ACHN (cell line): ENCODE measurements at regions not wholly inside any gene's neighbourhood (a gene's known extent, or its start where the extent isn't known, plus 50 kb on each side); places are given as distances from the start of the nearest gene placed in this dataset.
A peak's percentile ranks its signal among the peaks of the same experiment; 100 is the strongest.
"Not testable (repeated sequence)": the region's sequence is repeated elsewhere in the genome, so short reads cannot be mapped to it uniquely, and the experiment has no call there.

Source experiments
- DNase-seq: peaks from one replicate; pipeline ENCODE4 v3.0.0-alpha.2; 2015
- in situ Hi-C: cut with HindIII; loops from 2 replicates; pipeline ENCODE4 v1.10.0; 2017; ENCODE audit warnings: low sequenced_read_pairs, low pct_ligation_motif_present, low pct_unique_long_range_greater_than_20kb

- in situ Hi-C loops, result no loop called here
Measured at GRCh38 chr17:53270936-53271335, 551.8 kb upstream of the KIF2B start.

GRCh38 chr17:53264730-53265129, 558.0 kb upstream of the KIF2B start:
- DNase-seq, result no peak
- in situ Hi-C loops, result no loop called here

More at GRCh38 chr17:53270936-53271335, 551.8 kb upstream of the KIF2B start:
- no peak for DNase-seq

DNA sequence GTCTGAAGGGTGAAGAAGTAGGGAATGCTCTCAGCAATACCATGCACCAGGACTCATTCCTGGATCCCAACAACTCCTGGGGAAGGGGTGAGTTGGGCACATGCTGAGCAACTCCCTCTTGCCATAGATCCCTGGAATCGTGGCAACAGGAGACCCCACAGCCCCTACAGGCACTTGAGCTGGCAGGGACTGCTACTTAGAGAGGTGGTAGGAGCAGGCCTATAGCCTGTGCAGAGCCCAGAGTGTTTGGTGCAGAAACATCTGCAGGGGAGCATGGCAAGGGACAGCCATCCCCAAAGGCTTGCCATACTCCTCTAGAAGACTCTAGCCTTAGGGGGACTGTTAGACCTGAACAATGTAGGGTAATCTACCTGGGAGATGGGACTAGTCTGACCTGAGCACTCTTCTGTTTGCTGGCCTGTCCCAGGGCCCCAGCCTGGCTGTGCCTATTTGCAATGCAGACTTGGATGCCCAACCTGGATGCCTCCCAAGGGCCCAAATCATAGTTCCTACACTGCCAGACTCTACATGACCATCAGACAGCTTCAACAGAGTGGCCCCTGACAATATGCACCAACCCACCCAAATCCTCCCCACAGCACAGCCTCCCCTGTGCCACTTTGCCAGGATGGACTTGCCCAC, 568.6 kb upstream of the KIF2B start:
- no peak for DNase-seq
- in situ Hi-C loops, result no loop called here

GRCh38 chr17:53249036-53249435, 573.7 kb upstream of the KIF2B start:
- in situ Hi-C loops, result no loop called here
- no peak for DNase-seq

DNA sequence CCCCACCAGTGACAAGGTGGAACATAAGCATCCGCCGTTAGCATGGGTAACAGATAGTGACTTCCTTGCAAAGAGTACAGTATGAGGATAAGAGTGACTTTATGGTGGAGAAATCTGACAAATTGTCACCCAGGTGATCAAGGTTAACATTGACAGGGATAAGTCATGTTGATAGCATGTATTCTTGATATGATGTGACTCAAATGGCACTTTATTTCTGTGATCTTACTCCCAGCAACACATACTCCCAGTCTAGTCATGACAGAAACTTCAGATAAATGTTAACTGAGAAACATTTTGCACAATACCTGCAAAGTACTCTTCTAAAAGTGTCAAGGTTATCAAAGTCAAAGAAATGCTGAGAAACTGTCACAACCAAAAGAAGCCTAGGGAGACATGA, 588.6 kb upstream of the KIF2B start:
- in situ Hi-C loops, result no loop called here

GRCh38 chr17:53227514-53227913, 595.2 kb upstream of the KIF2B start:
- no peak for DNase-seq
- in situ Hi-C loops, result no loop called here

More for the DNA sequence above, 588.6 kb upstream of the KIF2B start:
- no peak for DNase-seq

GRCh38 chr17:53227111-53227510, 595.6 kb upstream of the KIF2B start:
- in situ Hi-C loops, result no loop called here
- DNase-seq, result no peak

GRCh38 chr17:53219821-53220220, 602.9 kb upstream of the KIF2B start:
- no peak for DNase-seq
- in situ Hi-C loops, result no loop called here

DNA sequence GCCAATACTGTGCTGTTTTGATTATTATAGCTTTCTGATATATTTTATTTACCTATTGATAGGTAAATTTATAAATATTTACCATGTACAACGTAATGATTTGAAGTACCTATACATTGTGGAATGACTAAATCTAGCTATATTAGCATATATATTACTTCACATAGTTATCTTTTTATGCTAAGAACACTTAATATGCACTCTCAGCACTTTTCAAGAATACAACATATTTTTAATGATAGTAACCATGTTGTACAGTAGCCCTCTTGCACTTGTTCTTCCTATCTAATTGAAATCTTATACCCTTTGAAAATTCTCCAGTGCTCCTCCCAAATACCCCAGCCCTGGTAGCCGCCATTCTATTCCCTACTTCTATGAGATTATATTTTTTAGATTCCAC, 604.0 kb upstream of the KIF2B start:
- in situ Hi-C loops, result no loop called here
- no peak for DNase-seq

- in situ Hi-C loops, result no loop called here
- DNase-seq, result no peak
Measured at GRCh38 chr17:53217311-53217710, 605.4 kb upstream of the KIF2B start.

- DNase-seq, in situ Hi-C loops: not testable (repeated sequence)
Measured at GRCh38 chr17:53208935-53209334, 613.8 kb upstream of the KIF2B start.

GRCh38 chr17:53193044-53193443, 629.7 kb upstream of the KIF2B start:
- in situ Hi-C loops, result no loop called here
- DNase-seq, result no peak

GRCh38 chr17:53191878-53192277, 630.8 kb upstream of the KIF2B start:
- no peak for DNase-seq
- in situ Hi-C loops, result no loop called here

DNA sequence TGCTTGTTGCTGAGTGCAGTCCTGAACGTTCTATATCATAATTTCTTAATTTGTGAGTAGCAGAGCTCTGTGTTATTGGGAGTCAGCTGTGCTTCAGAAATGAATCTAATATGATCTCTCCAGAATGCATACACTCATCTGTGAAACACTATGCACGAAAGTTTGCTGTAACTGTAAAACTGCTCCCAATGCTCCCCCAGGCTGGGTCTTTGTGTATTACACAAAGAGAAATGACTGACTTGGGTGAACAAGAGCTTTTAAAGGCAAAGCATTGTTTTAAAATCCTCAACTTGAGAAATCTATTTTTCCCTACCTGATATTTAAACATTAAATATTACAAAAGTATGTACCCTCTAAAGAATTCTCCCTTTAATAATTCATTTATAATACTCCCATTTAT, 636.7 kb upstream of the KIF2B start:
- in situ Hi-C loops, result no loop called here
- no peak for DNase-seq

DNA sequence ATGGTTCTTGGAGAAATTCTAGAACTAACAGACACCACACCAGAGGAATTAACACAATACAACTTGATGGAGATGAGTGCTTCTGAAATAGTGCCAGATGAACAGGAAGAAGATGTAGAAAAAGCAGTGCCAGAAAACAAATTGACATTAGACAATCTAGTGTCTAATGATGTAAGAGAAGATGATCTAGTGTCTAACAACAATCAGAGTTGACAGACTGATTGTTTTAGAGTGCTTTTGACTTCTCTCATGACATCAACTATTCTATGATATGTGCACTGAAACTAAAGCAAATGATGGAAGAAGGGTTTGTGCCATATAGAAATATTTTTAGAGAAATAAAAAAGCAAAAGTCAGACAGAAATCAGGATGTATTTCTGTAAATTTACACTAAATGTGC, 646.1 kb upstream of the KIF2B start:
- in situ Hi-C loops, result no loop called here
- no peak for DNase-seq

DNA sequence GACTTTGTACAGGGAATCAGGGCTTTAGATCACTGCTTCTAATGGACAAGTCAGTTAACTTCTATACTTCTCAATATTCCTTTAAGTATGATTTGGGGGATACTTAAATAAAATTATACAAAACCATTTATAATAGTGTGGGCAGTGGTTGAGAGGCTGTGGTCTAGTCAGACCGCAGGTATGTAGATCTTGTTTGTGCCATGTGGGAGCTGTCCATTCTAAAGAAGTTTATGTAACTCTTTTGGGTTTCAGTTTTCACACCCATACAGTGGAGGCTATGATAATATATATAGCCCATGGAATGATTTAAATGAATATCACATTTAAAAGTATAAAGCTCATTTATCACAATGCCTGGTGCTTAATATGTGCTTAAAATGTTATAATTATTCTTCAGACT, 654.3 kb upstream of the KIF2B start:
- in situ Hi-C loops, result no loop called here
- DNase-seq, result no peak

DNA sequence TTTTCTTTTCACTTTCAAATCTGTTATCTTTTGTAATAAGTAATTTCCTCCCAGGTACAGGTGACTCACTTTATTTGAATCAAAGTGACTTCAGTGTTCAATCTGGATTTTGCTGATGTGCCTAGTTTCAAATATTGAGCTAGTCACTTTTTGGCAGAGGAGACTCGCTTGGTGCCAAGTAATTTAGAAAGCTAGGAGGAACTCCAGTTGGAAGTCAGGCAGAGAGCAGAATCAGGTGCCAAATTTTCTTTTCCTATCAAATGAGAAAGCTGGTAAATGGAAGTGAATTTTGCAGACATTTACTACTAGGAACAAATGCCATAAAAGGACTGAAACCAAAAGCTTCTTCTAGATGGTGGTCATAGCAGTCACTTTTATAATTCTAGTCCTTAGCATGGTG, 656.0 kb upstream of the KIF2B start:
- DNase-seq, result no peak
- in situ Hi-C loops, result no loop called here

DNA sequence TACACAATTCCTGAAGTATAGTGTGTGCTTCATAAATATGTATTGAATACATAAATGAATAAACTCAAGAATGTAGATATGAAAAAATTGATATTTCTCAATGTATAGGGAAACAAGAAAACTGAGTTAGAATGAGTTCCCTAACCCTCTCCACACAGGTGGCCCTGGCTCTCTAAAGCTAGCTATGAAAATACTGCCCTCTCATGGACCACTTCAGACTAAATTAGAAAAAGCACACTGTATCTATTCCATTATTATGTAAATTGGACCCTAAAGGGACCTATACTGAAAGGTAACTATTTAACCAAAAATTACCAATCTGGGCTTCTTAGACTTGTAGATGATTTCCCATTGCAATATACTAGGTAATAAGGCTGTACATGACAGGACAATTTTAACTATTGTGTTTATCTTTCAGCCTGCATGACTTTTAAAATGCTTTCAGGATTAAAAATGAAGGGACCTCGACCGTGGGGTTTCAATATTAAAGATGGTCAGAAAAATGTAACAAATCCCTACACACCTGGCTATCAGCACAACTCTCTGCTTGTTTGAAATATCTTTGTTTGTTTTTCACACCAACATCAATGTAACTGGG, 672.5 kb upstream of the KIF2B start:
- peak; percentile 42 for DNase-seq
- in situ Hi-C loops, result no loop called here

GRCh38 chr17:53149316-53149715, 673.4 kb upstream of the KIF2B start:
- in situ Hi-C loops, result no loop called here
- DNase-seq, result no peak

- DNase-seq, result no peak
- in situ Hi-C loops, result no loop called here
Measured at GRCh38 chr17:53148058-53148457, 674.7 kb upstream of the KIF2B start.
